C4-2B (cell line): ENCODE measurements at regions not wholly inside any gene's neighbourhood (a gene's known extent, or its start where the extent isn't known, plus 50 kb on each side); places are given as distances from the start of the nearest gene placed in this dataset.

ENCODE experiments used
- CTCF ChIP-seq: fragments of 450-650 bp; conservative IDR thresholded peaks from 2 replicates; pipeline ENCODE4 v1.5.1; 2017; ENCODE audit warnings: mild to moderate bottlenecking
- ZFX ChIP-seq: fragments of 450-650 bp; IDR thresholded peaks from 2 replicates; pipeline ENCODE4 v1.6.1; 2017

DNA sequence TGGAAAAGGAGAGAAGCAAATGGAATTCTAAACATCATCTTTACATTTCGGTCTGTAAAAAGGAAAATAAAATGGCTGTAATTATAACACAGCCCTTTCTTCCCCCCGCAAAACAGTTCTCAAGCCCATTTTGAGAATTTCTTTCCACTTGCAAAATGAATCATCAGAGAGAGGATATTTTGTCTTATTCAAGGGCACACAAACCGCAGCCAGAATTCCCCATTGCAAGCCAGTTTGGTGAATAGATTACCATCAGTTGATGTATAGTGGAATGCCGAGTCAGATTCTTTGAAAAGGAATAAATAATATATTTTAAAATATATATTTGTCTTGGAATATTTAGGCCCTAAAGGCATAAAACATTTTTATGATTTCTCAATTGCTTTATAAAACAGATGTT is 420.4 kb upstream of the SEMA6D start:
- TF ChIP-seq CTCF (no peak), ZFX (no peak)
